ENCODE measurements at regions not wholly inside any gene's neighbourhood (a gene's known extent, or its start where the extent isn't known, plus 50 kb on each side); places are given as distances from the start of the nearest gene placed in this dataset.

DNA sequence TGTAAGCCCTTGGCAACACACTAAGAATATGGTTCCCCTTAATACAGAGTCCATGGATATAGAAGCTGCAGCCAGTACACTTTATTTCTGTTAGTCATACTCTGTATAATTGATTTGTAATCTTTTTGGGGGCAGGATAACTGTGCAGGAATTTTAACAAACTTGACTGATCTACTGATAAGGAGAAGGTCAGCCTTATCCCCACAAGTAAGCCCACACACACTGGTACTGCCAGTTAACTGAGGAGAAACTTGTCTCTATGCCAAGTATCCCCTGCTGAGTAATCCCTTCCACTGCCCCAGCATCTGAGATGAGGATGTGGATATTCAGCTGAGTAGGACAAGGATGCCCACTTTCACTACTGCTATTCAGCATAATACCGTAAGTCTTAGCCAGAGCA, 154.9 kb upstream of the CXXC4 start:
- TF ChIP-seq, protein P1, sequence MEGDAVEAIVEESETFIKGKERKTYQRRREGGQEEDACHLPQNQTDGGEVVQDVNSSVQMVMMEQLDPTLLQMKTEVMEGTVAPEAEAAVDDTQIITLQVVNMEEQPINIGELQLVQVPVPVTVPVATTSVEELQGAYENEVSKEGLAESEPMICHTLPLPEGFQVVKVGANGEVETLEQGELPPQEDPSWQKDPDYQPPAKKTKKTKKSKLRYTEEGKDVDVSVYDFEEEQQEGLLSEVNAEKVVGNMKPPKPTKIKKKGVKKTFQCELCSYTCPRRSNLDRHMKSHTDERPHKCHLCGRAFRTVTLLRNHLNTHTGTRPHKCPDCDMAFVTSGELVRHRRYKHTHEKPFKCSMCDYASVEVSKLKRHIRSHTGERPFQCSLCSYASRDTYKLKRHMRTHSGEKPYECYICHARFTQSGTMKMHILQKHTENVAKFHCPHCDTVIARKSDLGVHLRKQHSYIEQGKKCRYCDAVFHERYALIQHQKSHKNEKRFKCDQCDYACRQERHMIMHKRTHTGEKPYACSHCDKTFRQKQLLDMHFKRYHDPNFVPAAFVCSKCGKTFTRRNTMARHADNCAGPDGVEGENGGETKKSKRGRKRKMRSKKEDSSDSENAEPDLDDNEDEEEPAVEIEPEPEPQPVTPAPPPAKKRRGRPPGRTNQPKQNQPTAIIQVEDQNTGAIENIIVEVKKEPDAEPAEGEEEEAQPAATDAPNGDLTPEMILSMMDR (conservative IDR thresholded peaks at IDR 0.05; ENCODE audit: low read depth, low read length) = no peak
- no peak for TF ChIP-seq EZH2 (IDR thresholded peaks at IDR 0.05; ENCODE audit: borderline replicate concordance, low read depth, low read length, poor library complexity, severe bottlenecking)
